K562 (cell line): ENCODE measurements at regions not wholly inside any gene's neighbourhood (a gene's known extent, or its start where the extent isn't known, plus 50 kb on each side); places are given as distances from the start of the nearest gene placed in this dataset.

ENCODE experiments used
- ATAC-seq: fragments of 200-7000 bp; cut with Tn5 transposase; 3 replicates; pipeline ENCODE4 v1.9.1; 2020; ENCODE audit warnings: moderate library complexity
- BruUV-seq: library from RNA; stranded (reverse); fragments of 400-500 nt; replicated peaks from 2 replicates; lab custom pipeline; 2021; lab: Mats Ljungman, UMichigan
- CTCF ChIA-PET: fragments of 300-600 bp; formaldehyde crosslinking; extraction: SDS; loops from one replicate; lab custom pipeline; 2021; ENCODE audit warnings: low intra/inter-chr PET ratio; lab: Yijun Ruan, JAX
- POLR2A ChIA-PET: fragments of 300-600, 350-650 bp; sonication (Branson Sonifier 250); formaldehyde crosslinking; extraction: SDS; loops from one replicate; lab custom pipeline; 2021; ENCODE audit warnings: antibody characterized with exemption, inconsistent platforms; lab: Yijun Ruan, JAX
- DNase-seq, 4 experiments: peaks; one replicate each; pipeline versions ENCODE4 v3.0.0 to v3.0.0-alpha.2; 2011 to 2018; ENCODE audit warnings: low spot score in 3 of 4, mixed read lengths in 3 of 4; ENCODE audit errors: extremely low read depth in 1 of 4
- FAIRE-seq: peaks from 2 replicates; lab custom pipeline; 2011; peaks lifted over from hg19 to GRCh38; lab: Jason Lieb, UNC
- H2AFZ ChIP-seq: 2 replicates; pipeline ENCODE4 v1.6.0; 2011; ENCODE audit warnings: low read depth, low read length, control low read depth, inconsistent platforms
- H3K27ac ChIP-seq: fragments of 200-600 bp; 3 replicates; pipeline ENCODE4 v1.8.0; 2011; ENCODE audit warnings: low read depth, mild to moderate bottlenecking, control low read depth, inconsistent platforms, low read length, moderate library complexity, mixed read lengths; ENCODE audit errors: extremely low read depth
- H3K27me3 ChIP-seq, 2 experiments: fragments of 300-600 bp in 1 of 2; 2 replicates in 1 of 2; 3 replicates in 1 of 2; pipeline versions ENCODE4 v1.6.0 to v1.8.0; 2011; ENCODE audit warnings: inconsistent platforms in 2 of 2, low read length in 2 of 2, mild to moderate bottlenecking in 1 of 2, mixed read lengths in 1 of 2, moderate library complexity in 1 of 2; ENCODE audit not compliant: control insufficient read depth in 2 of 2, insufficient read depth in 2 of 2
- H3K36me3 ChIP-seq: fragments of 300-600 bp; 3 replicates; pipeline ENCODE4 v1.8.0; 2011; ENCODE audit warnings: mild to moderate bottlenecking, low read length, inconsistent platforms; ENCODE audit not compliant: control insufficient read depth, insufficient read depth
- H3K4me1 ChIP-seq, 2 experiments: fragments of 200-600 bp in 1 of 2; replicated peaks in 1 of 2; 2 replicates in 1 of 2; 3 replicates in 1 of 2; pipeline versions ENCODE4 v1.5.1 to v1.8.0; 2011; ENCODE audit warnings: inconsistent platforms in 2 of 2, low read length in 2 of 2, mild to moderate bottlenecking in 1 of 2, mixed read lengths in 1 of 2, moderate library complexity in 1 of 2; ENCODE audit not compliant: control insufficient read depth in 2 of 2, insufficient read depth in 2 of 2
- H3K4me2 ChIP-seq: 2 replicates; pipeline ENCODE4 v1.6.1; 2011; ENCODE audit warnings: low read length, control low read depth, inconsistent platforms, mixed read lengths; ENCODE audit not compliant: insufficient read depth
- H3K4me3 ChIP-seq: fragments of 200-600 bp; sonication (generic), shearing (Covaris generic); 2 replicates; pipeline ENCODE4 v1.5.1; 2016; ENCODE audit warnings: control low read depth, inconsistent platforms
- H3K79me2 ChIP-seq: fragments of 200-600 bp; 3 replicates; pipeline ENCODE4 v1.8.0; 2011; ENCODE audit warnings: low read length, inconsistent platforms; ENCODE audit not compliant: control insufficient read depth, insufficient read depth
- H3K9ac ChIP-seq, 2 experiments: 2 replicates each; pipeline versions ENCODE4 v1.6.0 to v1.6.1; 2011; ENCODE audit warnings: low read depth in 2 of 2, low read length in 2 of 2, control low read depth in 1 of 2, inconsistent platforms in 1 of 2, mild to moderate bottlenecking in 1 of 2, mixed read lengths in 1 of 2; ENCODE audit not compliant: insufficient read depth in 1 of 2
- H3K9me1 ChIP-seq: one replicate; pipeline ENCODE4 v1.6.0; 2011; ENCODE audit warnings: inconsistent platforms, mild to moderate bottlenecking, low read length, moderate library complexity; ENCODE audit not compliant: control insufficient read depth, insufficient read depth
- H3K9me3 ChIP-seq: replicated peaks from 2 replicates; pipeline ENCODE4 v1.5.1; 2011; ENCODE audit warnings: low read depth, low read length, inconsistent platforms; ENCODE audit not compliant: control insufficient read depth, insufficient read depth
- H4K20me1 ChIP-seq: replicated peaks from 2 replicates; pipeline ENCODE4 v1.6.1; 2011; ENCODE audit warnings: low read length, inconsistent platforms, mixed read lengths; ENCODE audit not compliant: control insufficient read depth, insufficient read depth
- ATF3 ChIP-seq, 2 experiments: fragments of 450-650 bp in 1 of 2; sonication (generic) in 1 of 2; formaldehyde crosslinking in 1 of 2; IDR thresholded peaks in 1 of 2; conservative IDR thresholded peaks in 1 of 2; 2 replicates each; pipeline versions ENCODE4 v1.6.1 to v1.8.1; 2016 to 2023; ENCODE audit warnings: mild to moderate bottlenecking in 2 of 2, moderate library complexity in 2 of 2, inconsistent platforms in 1 of 2, missing genetic modification reagents in 1 of 2
- CBFA2T2 ChIP-seq: fragments of 450-650 bp; conservative IDR thresholded peaks from 2 replicates; pipeline ENCODE4 v1.6.1; 2017; ENCODE audit warnings: mild to moderate bottlenecking
- DDX20 ChIP-seq: fragments of 450-650 bp; IDR thresholded peaks from 2 replicates; pipeline ENCODE4 v1.6.1; 2016; ENCODE audit warnings: missing genetic modification characterization, low read depth, mild to moderate bottlenecking, missing compliant biosample characterization, moderate library complexity
- E2F6 ChIP-seq, 2 experiments: IDR thresholded peaks; 2 replicates each; pipeline ENCODE4 v1.6.1; 2011; ENCODE audit warnings: borderline replicate concordance in 1 of 2, control low read depth in 1 of 2, low read depth in 1 of 2, low read length in 1 of 2, mild to moderate bottlenecking in 1 of 2, mixed read lengths in 1 of 2, moderate library complexity in 1 of 2; ENCODE audit not compliant: insufficient read depth in 1 of 2, insufficient read length in 1 of 2, poor library complexity in 1 of 2, severe bottlenecking in 1 of 2; ENCODE audit errors: extremely low read depth in 1 of 2
- L3MBTL2 ChIP-seq: fragments of 450-650 bp; IDR thresholded peaks from 2 replicates; pipeline ENCODE4 v1.6.1; 2016; ENCODE audit warnings: mild to moderate bottlenecking, moderate library complexity
- MNT ChIP-seq, 2 experiments: fragments of 450-650 bp; conservative IDR thresholded peaks; 2 replicates each; pipeline ENCODE4 v1.6.1; 2017; ENCODE audit warnings: mild to moderate bottlenecking in 2 of 2, moderate library complexity in 2 of 2
- NR1H2 ChIP-seq: sonication (generic); formaldehyde crosslinking; IDR thresholded peaks from 2 replicates; pipeline ENCODE4 v1.4.0; 2020; ENCODE audit warnings: mild to moderate bottlenecking, missing genetic modification reagents
- RERE ChIP-seq: sonication (generic); formaldehyde crosslinking; IDR thresholded peaks from 2 replicates; pipeline ENCODE4 v1.8.0; 2023; ENCODE audit warnings: missing genetic modification reagents, mild to moderate bottlenecking, borderline replicate concordance
- SNAPC5 ChIP-seq: fragments of 250-450 bp; sonication (Bioruptor Pico); IDR thresholded peaks from 2 replicates; pipeline ENCODE4 v1.8.0; 2021; ENCODE audit warnings: moderate library complexity, mild to moderate bottlenecking, inconsistent platforms
- THRAP3 ChIP-seq: fragments of 450-650 bp; IDR thresholded peaks from 2 replicates; pipeline ENCODE4 v1.6.1; 2016; ENCODE audit warnings: mild to moderate bottlenecking, inconsistent platforms, borderline replicate concordance
- ZNF134 ChIP-seq: fragments of 250-450 bp; sonication (Bioruptor Pico); conservative IDR thresholded peaks from 2 replicates; pipeline ENCODE4 v1.4.0; 2020
- ZNF143 ChIP-seq: sonication (generic); formaldehyde crosslinking; IDR thresholded peaks from 2 replicates; pipeline ENCODE4 v1.9.0; 2022; ENCODE audit warnings: mild to moderate bottlenecking, missing genetic modification reagents
- ZNF41 ChIP-seq: fragments of 250-450 bp; sonication (Bioruptor Pico); conservative IDR thresholded peaks from 2 replicates; pipeline ENCODE4 v1.4.0; 2020; ENCODE audit warnings: mild to moderate bottlenecking
- ZNF77 ChIP-seq: fragments of 250-450 bp; sonication (Bioruptor Pico); IDR thresholded peaks from 2 replicates; pipeline ENCODE4 v1.5.0; 2020
- WGBS: fragments of 100-300 bp; shearing (Covaris generic); methylation state at CpG from one replicate; pipeline ENCODE4 v1.1.6; 2016; ENCODE audit warnings: low coverage, mixed read lengths; ENCODE audit not compliant: insufficient coverage; ENCODE audit errors: missing lambda C conversion rate; 5-methylcytosine and 5-hydroxymethylcytosine counted together
- in situ Hi-C: fragments of 300-500 bp; cut with MboI; formaldehyde crosslinking; loops from 4 replicates; pipeline ENCODE4 v1.15.0; 2018; ENCODE audit warnings: inconsistent platforms, mixed read lengths
- intact Hi-C: fragments of 100-400 bp; cut with micrococcal nuclease; formaldehyde crosslinking; loops from 2 replicates; pipeline ENCODE4 v1.14.2; 2022

GRCh38 chr1:162984699-162985098, 84.5 kb upstream of the RGS4 start:
- FAIRE-seq = no peak
- intact Hi-C loops = no loop called here
- in situ Hi-C loops = no loop called here
- ChIA-PET POLR2A (no interaction called here), CTCF (no interaction called here)
- H3K4me2 ChIP-seq = no peak overlapping the region
- H4K20me1 ChIP-seq = no peaks in the 10 kb centered on the region
- no TSS peak for BruUV-seq
- no peaks in the 10 kb centered on the region; a peak in 1 of 5 replicates for H3K27me3 ChIP-seq
- no peaks in the 10 kb centered on the region for H3K4me1 ChIP-seq
- no peak overlapping the region for H3K9ac ChIP-seq
- H3K27ac ChIP-seq = no peak overlapping the region
- DNase-seq = no peak
- no peaks in the 10 kb centered on the region for H3K9me3 ChIP-seq
- no peaks in the 10 kb centered on the region for H3K79me2 ChIP-seq
- 1% methylated on average over 2 of the region's 2 CpGs for WGBS
- H2AFZ ChIP-seq = no peak overlapping the region
- no peak for ATAC-seq
- no peak overlapping the region for H3K4me3 ChIP-seq
- no peaks in the 10 kb centered on the region for H3K9me1 ChIP-seq
- H3K36me3 ChIP-seq = no peaks in the 10 kb centered on the region
- TF ChIP-seq SNAPC5 = no peak
- no peak for TF ChIP-seq ATF3 (IDR thresholded peaks at IDR 0.05)
- no peak for TF ChIP-seq ATF3 (CRISPR knock-in tag; conservative IDR thresholded peaks at IDR 0.05)
- TF ChIP-seq THRAP3 = no peak
- no peak for TF ChIP-seq L3MBTL2
- TF ChIP-seq NR1H2 = no peak
- no peak for TF ChIP-seq ZNF143 (CRISPR knock-in tag)
- no peak for TF ChIP-seq RERE (CRISPR knock-in tag)
- TF ChIP-seq E2F6 (IDR thresholded peaks at IDR 0.05; ENCODE audit: borderline replicate concordance in 1 of 2, extremely low read depth in 1 of 2, insufficient read depth in 1 of 2, insufficient read length in 1 of 2, low read depth in 1 of 2, low read length in 1 of 2, poor library complexity in 1 of 2, severe bottlenecking in 1 of 2) = no peak
- TF ChIP-seq ZNF41 (CRISPR knock-in tag) = no peak
- TF ChIP-seq CBFA2T2 = no peak
- no peak for TF ChIP-seq DDX20 (tag)
- no peak for TF ChIP-seq ZNF77
- no peak for TF ChIP-seq ZNF134 (CRISPR knock-in tag)
- TF ChIP-seq MNT (conservative IDR thresholded peaks at IDR 0.05) = no peak
